LoVo (cell line): ENCODE measurements at regions not wholly inside any gene's neighbourhood (a gene's known extent, or its start where the extent isn't known, plus 50 kb on each side); places are given as distances from the start of the nearest gene placed in this dataset.
"Not testable (repeated sequence)": the region's sequence is repeated elsewhere in the genome, so short reads cannot be mapped to it uniquely, and the experiment has no call there.

ENCODE experiments used
- DNase-seq: peaks from one replicate; pipeline ENCODE4 v3.0.0-alpha.2; 2016; ENCODE audit warnings: low spot score

GRCh38 chr19:30870876-30871275, 478.4 kb downstream of the TSHZ3 start:
- no peak for DNase-seq

GRCh38 chr19:30865511-30865910, 483.7 kb downstream of the TSHZ3 start:
- no peak for DNase-seq

- DNase-seq = no peak
Observed at GRCh38 chr19:30864391-30865215, 484.6 kb downstream of the TSHZ3 start.

GRCh38 chr19:30862876-30863275, 486.4 kb downstream of the TSHZ3 start:
- no peak for DNase-seq

GRCh38 chr19:30861919-30862318, 487.3 kb downstream of the TSHZ3 start:
- DNase-seq = no peak

GRCh38 chr19:30857966-30858490, 485.8 kb downstream of the ZNF536 start:
- DNase-seq = no peak

- DNase-seq = no peak
Observed at GRCh38 chr19:30857388-30857787, 485.2 kb downstream of the ZNF536 start.

GRCh38 chr19:30856786-30857185, 484.6 kb downstream of the ZNF536 start:
- DNase-seq = no peak

GRCh38 chr19:30856376-30856775, 484.2 kb downstream of the ZNF536 start:
- DNase-seq = no peak

GRCh38 chr19:30855442-30855841, 483.3 kb downstream of the ZNF536 start:
- DNase-seq = no peak

- no peak for DNase-seq
Observed at GRCh38 chr19:30854661-30855060, 482.5 kb downstream of the ZNF536 start.

GRCh38 chr19:30854207-30854606, 482.0 kb downstream of the ZNF536 start:
- no peak for DNase-seq

- no peak for DNase-seq
Observed at GRCh38 chr19:30853036-30853435, 480.9 kb downstream of the ZNF536 start.

GRCh38 chr19:30852168-30852567, 480.0 kb downstream of the ZNF536 start:
- no peak for DNase-seq

GRCh38 chr19:30851646-30852045, 479.5 kb downstream of the ZNF536 start:
- DNase-seq = no peak

GRCh38 chr19:30848636-30849425, 476.6 kb downstream of the ZNF536 start:
- DNase-seq = no peak

- DNase-seq = no peak
Observed at GRCh38 chr19:30846102-30846501, 473.9 kb downstream of the ZNF536 start.

GRCh38 chr19:30842926-30843325, 470.7 kb downstream of the ZNF536 start:
- DNase-seq = no peak

- DNase-seq = no peak
Observed at GRCh38 chr19:30841934-30842333, 469.8 kb downstream of the ZNF536 start.

GRCh38 chr19:30830875-30831274, 458.7 kb downstream of the ZNF536 start:
- DNase-seq = no peak

- DNase-seq = not testable (repeated sequence)
Observed at GRCh38 chr19:30825505-30825904, 453.3 kb downstream of the ZNF536 start.

- DNase-seq = no peak
Observed at GRCh38 chr19:30824809-30825208, 452.6 kb downstream of the ZNF536 start.

GRCh38 chr19:30817965-30818567, 445.9 kb downstream of the ZNF536 start:
- DNase-seq = no peak
